Endothelial cell of umbilical vein (primary cell): ENCODE measurements at regions not wholly inside any gene's neighbourhood (a gene's known extent, or its start where the extent isn't known, plus 50 kb on each side); places are given as distances from the start of the nearest gene placed in this dataset.

Source experiments
- BruUV-seq: library from RNA; stranded (reverse); fragments of 400-500 nt; replicated peaks from 2 replicates; lab custom pipeline; 2021; lab: Mats Ljungman, UMichigan
- CTCF ChIA-PET: fragments of 300-600, 350-600 bp; sonication (Branson Sonifier 250); formaldehyde crosslinking; loops from one replicate; lab custom pipeline; 2021; ENCODE audit warnings: antibody characterized with exemption, inconsistent platforms; lab: Charles Lee
- POLR2A ChIA-PET: fragments of 300-600, 350-600 bp; sonication (Branson Sonifier 250); formaldehyde crosslinking; loops from one replicate; lab custom pipeline; 2021; ENCODE audit warnings: antibody characterized with exemption, inconsistent platforms; lab: Charles Lee
- DNase-seq: peaks from one replicate; pipeline ENCODE4 v3.0.0-alpha.2; 2011; ENCODE audit warnings: low read depth, low spot score
- FAIRE-seq: peaks from 2 replicates; lab custom pipeline; 2011; peaks lifted over from hg19 to GRCh38; lab: Jason Lieb, UNC
- H2AFZ ChIP-seq: 2 replicates; pipeline ENCODE4 v1.6.0; 2012; ENCODE audit warnings: low read depth, low read length, control low read depth, inconsistent platforms
- H3K27ac ChIP-seq: 2 replicates; pipeline ENCODE4 v1.5.1; 2011; ENCODE audit warnings: low read depth, mild to moderate bottlenecking, control low read depth, low read length, moderate library complexity; ENCODE audit not compliant: insufficient read depth
- H3K27me3 ChIP-seq, 2 experiments: 2 replicates each; pipeline versions ENCODE4 v1.6.0 to v1.6.1; 2011; ENCODE audit warnings: low read length in 2 of 2, mixed read lengths in 1 of 2; ENCODE audit not compliant: control insufficient read depth in 2 of 2, insufficient read depth in 2 of 2
- H3K36me3 ChIP-seq, 2 experiments: 2 replicates in 1 of 2; 3 replicates in 1 of 2; pipeline ENCODE4 v1.5.1; 2011; ENCODE audit warnings: low read length in 2 of 2, mild to moderate bottlenecking in 1 of 2, moderate library complexity in 1 of 2; ENCODE audit not compliant: control insufficient read depth in 2 of 2, insufficient read depth in 2 of 2; ENCODE audit errors: extremely low read depth in 1 of 2
- H3K4me1 ChIP-seq: 3 replicates; pipeline ENCODE4 v1.5.1; 2011; ENCODE audit warnings: mild to moderate bottlenecking, low read length; ENCODE audit not compliant: control insufficient read depth, insufficient read depth; ENCODE audit errors: extremely low read depth
- H3K4me2 ChIP-seq: 2 replicates; pipeline ENCODE4 v1.6.1; 2011; ENCODE audit warnings: low read length, control low read depth, mixed read lengths; ENCODE audit not compliant: insufficient read depth
- H3K4me3 ChIP-seq, 3 experiments: fragments of 200-600 bp in 1 of 3; sonication (generic), shearing (Covaris generic) in 1 of 3; replicated peaks in 1 of 3; 2 replicates each; pipeline ENCODE4 v1.5.1; 2011 to 2016; ENCODE audit warnings: control low read depth in 3 of 3, low read length in 3 of 3, mild to moderate bottlenecking in 2 of 3, inconsistent platforms in 1 of 3, low read depth in 1 of 3, moderate library complexity in 1 of 3; ENCODE audit not compliant: insufficient read depth in 1 of 3
- H3K79me2 ChIP-seq: 2 replicates; pipeline ENCODE4 v1.6.0; 2012; ENCODE audit warnings: low read length, inconsistent platforms; ENCODE audit not compliant: control insufficient read depth, insufficient read depth
- H3K9ac ChIP-seq: replicated peaks from 2 replicates; pipeline ENCODE3; 2011; ENCODE audit warnings: low read length, control low read depth; ENCODE audit not compliant: insufficient read depth; ENCODE audit errors: extremely low read depth
- H3K9me1 ChIP-seq: replicated peaks from 3 replicates; pipeline ENCODE4 v1.6.0; 2011; ENCODE audit warnings: mild to moderate bottlenecking, low read length; ENCODE audit not compliant: control insufficient read depth, insufficient read depth; ENCODE audit errors: extremely low read depth
- H3K9me3 ChIP-seq: replicated peaks from 2 replicates; pipeline ENCODE4 v1.5.1; 2012; ENCODE audit warnings: low read length, inconsistent platforms; ENCODE audit not compliant: control insufficient read depth, insufficient read depth
- H4K20me1 ChIP-seq: replicated peaks from 2 replicates; pipeline ENCODE3; 2011; ENCODE audit warnings: mild to moderate bottlenecking, low read length; ENCODE audit not compliant: control insufficient read depth, insufficient read depth; ENCODE audit errors: extremely low read depth
- CTCF ChIP-seq, 2 donors: IDR thresholded peaks; 1 replicate in 1 of 2; 2 replicates in 1 of 2; pipeline ENCODE4 v1.5.1; 2011; ENCODE audit warnings: low read length in 2 of 2, mild to moderate bottlenecking in 2 of 2, moderate library complexity in 2 of 2, control low read depth in 1 of 2, inconsistent platforms in 1 of 2, low read depth in 1 of 2; ENCODE audit not compliant: insufficient read depth in 1 of 2; ENCODE audit errors: extremely low read depth in 1 of 2
- EZH2 ChIP-seq: IDR thresholded peaks from 2 replicates; pipeline ENCODE4 v1.6.1; 2012; ENCODE audit warnings: borderline replicate concordance, low read depth, mild to moderate bottlenecking, moderate library complexity, low read length, inconsistent platforms; ENCODE audit not compliant: severe bottlenecking
- FOS ChIP-seq: IDR thresholded peaks from 2 replicates; pipeline ENCODE4 v1.6.1; 2011; ENCODE audit warnings: mild to moderate bottlenecking, low read length, moderate library complexity, borderline replicate concordance; ENCODE audit not compliant: insufficient read depth
- GATA2 ChIP-seq: IDR thresholded peaks from 2 replicates; pipeline ENCODE4 v1.7.0; 2011; ENCODE audit warnings: low read depth, mild to moderate bottlenecking, moderate library complexity, mixed read lengths, low read length; ENCODE audit not compliant: insufficient read length, insufficient read depth
- JUN ChIP-seq: IDR thresholded peaks from 2 replicates; pipeline ENCODE4 v1.6.1; 2011; ENCODE audit warnings: borderline replicate concordance, low read depth; ENCODE audit not compliant: insufficient read length, insufficient read depth
- MYC ChIP-seq: IDR thresholded peaks from one replicate; pipeline ENCODE4 v1.6.1; 2011; ENCODE audit warnings: mild to moderate bottlenecking, low read depth, low read length
- POLR2A ChIP-seq: IDR thresholded peaks from 2 replicates; pipeline ENCODE4 v1.6.1; 2012; ENCODE audit warnings: low read depth, mild to moderate bottlenecking, control low read depth, low read length
- POLR2AphosphoS5 ChIP-seq: IDR thresholded peaks from 2 replicates; pipeline ENCODE4 v1.6.1; 2012; ENCODE audit warnings: low read depth, mild to moderate bottlenecking, control low read depth, low read length, moderate library complexity; ENCODE audit not compliant: insufficient read depth
- dilution Hi-C: fragments of 300-500 bp; cut with MboI; formaldehyde crosslinking; loops from one replicate; pipeline ENCODE4 v1.15.0; 2019; ENCODE audit warnings: low sequenced_read_pairs; ENCODE audit not compliant: extremely low pct_ligation_motif_present
- intact Hi-C: fragments of 100-400 bp; cut with micrococcal nuclease; formaldehyde crosslinking; loops from one replicate; pipeline ENCODE4 v1.10.0; 2022
- TF ChIP-seq, protein P1 (sequence below): IDR thresholded peaks from 2 replicates; pipeline ENCODE4 v1.6.1; 2011; ENCODE audit not compliant: insufficient read depth, insufficient read length

DNA sequence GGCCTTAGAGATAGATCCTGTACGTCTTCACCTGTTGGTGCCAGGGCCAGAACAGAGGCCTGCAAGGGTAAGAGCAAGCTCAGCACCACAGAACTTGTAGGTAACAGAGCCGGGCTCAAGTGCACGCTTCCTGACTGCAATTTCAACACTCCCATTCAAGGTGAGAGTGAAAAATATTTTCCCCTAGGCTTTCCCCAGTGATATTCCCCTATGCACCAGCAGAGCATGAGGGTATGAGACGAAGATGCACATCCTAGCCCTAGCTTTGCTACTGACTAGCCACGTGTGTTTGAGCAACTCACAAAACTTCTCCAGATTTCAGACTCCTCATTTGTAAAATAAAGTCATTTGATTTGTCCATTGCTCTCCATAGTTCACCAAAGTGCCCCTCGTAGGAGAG lies 411.6 kb downstream of the ZNF521 start:
- intact Hi-C loops: no loop called here
- Histone ChIP-seq H3K4me3 (no peak overlapping the region), H3K27me3 (no peaks in the 10 kb centered on the region), H3K9me1 (no peaks in the 10 kb centered on the region), H3K9ac (no peak overlapping the region), H3K9me3 (no peaks in the 10 kb centered on the region), H3K79me2 (no peaks in the 10 kb centered on the region), H3K36me3 (no peaks in the 10 kb centered on the region), H4K20me1 (no peaks in the 10 kb centered on the region), H2AFZ (no peak overlapping the region), H3K4me1 (peaks cover 2% of the 10 kb centered on the region), H3K27ac (no peak overlapping the region), H3K4me2 (no peak overlapping the region)
- BruUV-seq: no TSS peak
- dilution Hi-C loops: no loop called here
- TF ChIP-seq JUN (no peak), POLR2A (no peak), FOS (no peak), EZH2 (no peak), MYC (no peak), CTCF (IDR thresholded peaks at IDR 0.05; ENCODE audit: extremely low read depth in 1 of 2, insufficient read depth in 1 of 2, low read depth in 1 of 2, low read length in 2 of 2) (no peak), POLR2AphosphoS5 (no peak), GATA2 (no peak)
- TF ChIP-seq, protein P1, sequence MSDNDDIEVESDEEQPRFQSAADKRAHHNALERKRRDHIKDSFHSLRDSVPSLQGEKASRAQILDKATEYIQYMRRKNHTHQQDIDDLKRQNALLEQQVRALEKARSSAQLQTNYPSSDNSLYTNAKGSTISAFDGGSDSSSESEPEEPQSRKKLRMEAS: no peak
- FAIRE-seq (no peak), DNase-seq (no peak)
- POLR2A ChIA-PET: no interaction called here
- CTCF ChIA-PET: interaction anchor here (0.7 kb wide), 1 partner anchor 12 kb away, joined by 3 read pairs; no protein-coding TSS in a partner anchor
